Heart left ventricle (tissue), 16 donors: ENCODE measurements at regions not wholly inside any gene's neighbourhood (a gene's known extent, or its start where the extent isn't known, plus 50 kb on each side); places are given as distances from the start of the nearest gene placed in this dataset.

Source experiments
- ATAC-seq, 4 donors: fragments of 200-7000 bp; cut with Tn5 transposase; one replicate each; pipeline ENCODE4 v1.9.1; 2020 to 2022; ENCODE audit warnings: moderate library complexity in 4 of 4, mild to moderate bottlenecking in 3 of 4, moderate number of reproducible peaks in 1 of 4
- DNase-seq, 5 donors: peaks; one replicate each; pipeline ENCODE4 v3.0.0-alpha.2; 2020
- H3K27ac ChIP-seq, 12 donors: fragments of 200-600 bp; sonication (generic) in 4 of 12; one replicate each; pipeline versions ENCODE4 v1.5.0 to v1.8.0; 2016 to 2022; ENCODE audit warnings: mild to moderate bottlenecking in 2 of 12
- H3K27me3 ChIP-seq, 9 donors: fragments of 200-600 bp; sonication (generic) in 2 of 9; one replicate each; pipeline versions ENCODE4 v1.5.1 to v1.8.0; 2016 to 2022; ENCODE audit warnings: mild to moderate bottlenecking in 3 of 9
- H3K36me3 ChIP-seq, 9 donors: fragments of 200-600 bp; sonication (generic) in 2 of 9; one replicate each; pipeline versions ENCODE4 v1.5.0 to v1.8.0; 2018 to 2022; ENCODE audit warnings: mild to moderate bottlenecking in 2 of 9
- H3K4me1 ChIP-seq, 12 donors: fragments of 200-600 bp; sonication (generic) in 4 of 12; one replicate each; pipeline versions ENCODE4 v1.5.0 to v1.8.0; 2016 to 2022; ENCODE audit warnings: mild to moderate bottlenecking in 3 of 12
- H3K4me3 ChIP-seq, 12 donors: fragments of 200-600 bp; sonication (generic) in 4 of 12; one replicate each; pipeline versions ENCODE4 v1.5.0 to v1.8.0; 2017 to 2022; ENCODE audit warnings: mild to moderate bottlenecking in 9 of 12, moderate library complexity in 4 of 12
- H3K9me3 ChIP-seq, 12 donors: fragments of 200-600 bp; sonication (generic) in 4 of 12; one replicate each; pipeline versions ENCODE4 v1.5.0 to v1.8.0; 2016 to 2022; ENCODE audit warnings: mild to moderate bottlenecking in 1 of 12
- CTCF ChIP-seq, 12 donors: fragments of 200-600 bp; sonication (generic) in 4 of 12; IDR thresholded peaks; one replicate each; pipeline versions ENCODE4 v1.5.0 to v1.8.0; 2018 to 2022; ENCODE audit warnings: antibody characterized with exemption in 12 of 12, mild to moderate bottlenecking in 5 of 12
- POLR2A ChIP-seq, 2 donors: fragments of 450-650 bp; IDR thresholded peaks; one replicate each; pipeline ENCODE4 v1.6.1; 2017; ENCODE audit warnings: antibody characterized with exemption in 2 of 2, mild to moderate bottlenecking in 2 of 2, moderate library complexity in 2 of 2
- WGBS, 4 donors: extraction: QIAGEN DNeasy Blood & Tissue Kit in 2 of 4; methylation state at CpG; one replicate each; pipeline versions ENCODE4 v1.1.5 to v1.1.7; 2013 to 2018; 5-methylcytosine and 5-hydroxymethylcytosine counted together
- intact Hi-C, 10 donors: fragments of 100-400 bp; cut with DNase I; formaldehyde crosslinking; loops; one replicate each; pipeline versions ENCODE4 v1.11.1 to v1.14.2; 2022
- donor health status: ischemic (EF 13 %, LVEDD 7.1; RV severe dilation, severe dysfunction).
- donor health status: healthy with polysubstance abuse.
- donor health status: DM: no; HTN: yes; CAD: no.
- donor health status: DM: no; HTN: no; CAD: no.
- donor health status: ischemic (EF 25% LVEDD 6.9; RV normal size, moderate dysfunction).
- donor health status: ischemic (EF 25% LVEDD 5.7; RV mildly dilated, moderate dysfunction).
- donor health status: healthy.
- donor health status: DM: yes; HTN: yes; CAD: no.
- donor health status: ischemic (EF 35%, LVEDD 5.7; RV mildly dilated, moderate dysfunction).
- donor health status: nonischemic (EF 11% LVEDD 7.7; RV severe dilation, severe dysfunction).
- donor health status: DM: yes; HTN: yes; CAD: no.
- donor health status: PGD.
- donor health status: ischemic (EF 29% LVEDD 5.4; RV normal size, mild dysfunction).
- donor health status: nonischemic (EF 23%, LVEDD 6.1; RV moderate dilation, normal function).

GRCh38 chr1:217139513-217139912 is 416.3 kb upstream of the ESRRG start:
- intact Hi-C loops, result loop anchor here in 2 of 10 donors (10.0 kb wide), 2 partner anchors 165 to 395 kb away; no protein-coding TSS in a partner anchor
- Histone ChIP-seq H3K4me3 (peak overlapping the region in 10 of 12 donors; percentile 3 to 43 (median 32)), H3K4me1 (peaks cover 0 to 36% (median 0%) of the 10 kb centered on the region in 12 donors), H3K27ac (peak overlapping the region in 4 of 12 donors; percentile 46 to 82 (median 62)), H3K36me3 (no peaks in the 10 kb centered on the region), H3K27me3 (peaks cover 0 to 67% (median 26%) of the 10 kb centered on the region in 9 donors), H3K9me3 (peaks cover 0 to 2% (median 0%) of the 10 kb centered on the region in 12 donors)
- TF ChIP-seq POLR2A (IDR thresholded peaks at IDR 0.05), result no peak
- TF ChIP-seq CTCF (IDR thresholded peaks at IDR 0.05), result no peak
- DNase-seq (peak in 2 of 5 donors; percentile 33 to 47), ATAC-seq (peak in 2 of 4 donors; percentile 51 to 52)
- 18 to 32% (median 20%) methylated on average over 29 of the region's 29 CpGs for WGBS, 4 donors

GRCh38 chr1:217138799-217139466 is 415.7 kb upstream of the ESRRG start:
- no peaks in the 10 kb centered on the region for H3K9me3 ChIP-seq
- H3K27ac ChIP-seq, result peak overlapping the region in 2 of 12 donors; percentile 71 to 82
- intact Hi-C loops, result loop anchor here in 2 of 10 donors (10.0 kb wide), 2 partner anchors 164 to 394 kb away; no protein-coding TSS in a partner anchor
- WGBS, 4 donors, result 65 to 69% (median 65%) methylated on average over 12 of the region's 12 CpGs
- H3K36me3 ChIP-seq, result no peaks in the 10 kb centered on the region
- H3K4me1 ChIP-seq, result peaks cover 0 to 36% (median 0%) of the 10 kb centered on the region in 12 donors
- ATAC-seq (no peak), DNase-seq (no peak)
- H3K4me3 ChIP-seq, result peak overlapping the region in 1 of 12 donors; percentile 34
- H3K27me3 ChIP-seq, result peaks cover 0 to 73% (median 26%) of the 10 kb centered on the region in 9 donors
- TF ChIP-seq CTCF (IDR thresholded peaks at IDR 0.05) (no peak), POLR2A (IDR thresholded peaks at IDR 0.05) (no peak)

- Histone ChIP-seq H3K36me3 (no peaks in the 10 kb centered on the region), H3K27me3 (peaks cover 0 to 79% (median 26%) of the 10 kb centered on the region in 9 donors), H3K4me1 (peaks cover 0 to 36% (median 0%) of the 10 kb centered on the region in 12 donors), H3K9me3 (no peaks in the 10 kb centered on the region), H3K4me3 (no peak overlapping the region), H3K27ac (no peak overlapping the region)
- intact Hi-C loops, result loop anchor here in 2 of 10 donors (10.0 kb wide), 2 partner anchors 163 to 393 kb away; no protein-coding TSS in a partner anchor
- no peak for ATAC-seq
- no peak for TF ChIP-seq POLR2A (IDR thresholded peaks at IDR 0.05)
- no peak for TF ChIP-seq CTCF (IDR thresholded peaks at IDR 0.05)
- WGBS, 4 donors, result 43 to 55% (median 51%) methylated on average over 29 of the region's 29 CpGs
- no peak for DNase-seq
These were observed 415.0 kb upstream of the ESRRG start for GRCh38 chr1:217138173-217138765.
